ENCODE measurements at regions not wholly inside any gene's neighbourhood (a gene's known extent, or its start where the extent isn't known, plus 50 kb on each side); places are given as distances from the start of the nearest gene placed in this dataset.

DNA sequence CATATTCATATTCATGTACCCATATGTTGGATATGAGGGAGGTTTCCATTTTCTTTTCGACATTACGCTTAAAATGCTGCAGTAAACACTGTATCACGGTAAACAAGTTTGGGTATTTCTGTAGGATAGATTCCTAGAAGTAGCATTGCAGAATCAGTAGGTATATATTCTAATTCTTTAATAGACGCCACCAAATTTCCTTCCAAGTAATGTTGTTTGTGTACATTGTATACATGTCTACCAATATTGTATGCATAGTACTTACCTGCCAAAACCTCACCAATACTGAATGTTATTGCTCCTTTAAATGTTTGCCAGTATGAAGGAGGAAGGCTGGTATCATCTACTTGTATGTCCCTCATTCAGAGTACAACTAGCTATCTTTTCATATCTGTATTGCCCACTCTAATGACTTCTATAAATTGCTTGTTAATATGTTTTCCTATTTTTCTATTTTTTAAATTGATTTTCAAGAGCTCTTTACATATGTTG, 56.1 kb upstream of the ZNF536 start:
- no peak for DNase-seq (ENCODE audit: extremely low read depth, low read depth)
- TF ChIP-seq, protein P1, sequence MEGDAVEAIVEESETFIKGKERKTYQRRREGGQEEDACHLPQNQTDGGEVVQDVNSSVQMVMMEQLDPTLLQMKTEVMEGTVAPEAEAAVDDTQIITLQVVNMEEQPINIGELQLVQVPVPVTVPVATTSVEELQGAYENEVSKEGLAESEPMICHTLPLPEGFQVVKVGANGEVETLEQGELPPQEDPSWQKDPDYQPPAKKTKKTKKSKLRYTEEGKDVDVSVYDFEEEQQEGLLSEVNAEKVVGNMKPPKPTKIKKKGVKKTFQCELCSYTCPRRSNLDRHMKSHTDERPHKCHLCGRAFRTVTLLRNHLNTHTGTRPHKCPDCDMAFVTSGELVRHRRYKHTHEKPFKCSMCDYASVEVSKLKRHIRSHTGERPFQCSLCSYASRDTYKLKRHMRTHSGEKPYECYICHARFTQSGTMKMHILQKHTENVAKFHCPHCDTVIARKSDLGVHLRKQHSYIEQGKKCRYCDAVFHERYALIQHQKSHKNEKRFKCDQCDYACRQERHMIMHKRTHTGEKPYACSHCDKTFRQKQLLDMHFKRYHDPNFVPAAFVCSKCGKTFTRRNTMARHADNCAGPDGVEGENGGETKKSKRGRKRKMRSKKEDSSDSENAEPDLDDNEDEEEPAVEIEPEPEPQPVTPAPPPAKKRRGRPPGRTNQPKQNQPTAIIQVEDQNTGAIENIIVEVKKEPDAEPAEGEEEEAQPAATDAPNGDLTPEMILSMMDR (IDR thresholded peaks at IDR 0.05; ENCODE audit: low read depth, low read length), result no peak

DNA sequence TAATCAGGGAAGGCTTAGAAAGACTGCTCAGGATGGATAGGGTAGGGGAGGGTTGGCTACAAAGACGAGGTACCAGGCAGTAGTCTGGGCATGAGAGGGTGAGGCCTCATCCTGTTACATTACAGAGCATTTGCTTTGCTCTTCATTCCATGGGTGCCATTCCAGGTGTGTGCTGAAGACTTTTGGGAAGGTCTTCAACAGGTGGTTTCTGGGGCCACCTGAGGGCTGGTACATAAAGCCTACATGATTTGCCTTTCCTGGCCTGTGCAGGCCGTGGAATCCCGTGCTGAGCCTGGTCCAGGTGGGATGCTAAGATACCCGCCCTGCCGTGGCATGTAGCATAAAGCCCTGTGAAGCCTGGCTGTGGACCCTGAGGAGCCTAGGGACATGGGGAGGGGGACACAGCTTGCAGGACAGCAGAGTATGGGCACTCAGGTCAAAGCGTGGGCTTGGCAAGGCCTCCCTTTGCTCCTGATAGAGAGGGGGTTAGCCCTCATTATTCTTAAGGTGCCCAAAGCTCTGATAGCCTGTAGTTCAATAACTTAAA, 55.6 kb upstream of the ZNF536 start:
- DNase-seq (ENCODE audit: extremely low read depth, low read depth), result no peak
- TF ChIP-seq, protein P1 (IDR thresholded peaks at IDR 0.05; ENCODE audit: low read depth, low read length), result no peak

DNA sequence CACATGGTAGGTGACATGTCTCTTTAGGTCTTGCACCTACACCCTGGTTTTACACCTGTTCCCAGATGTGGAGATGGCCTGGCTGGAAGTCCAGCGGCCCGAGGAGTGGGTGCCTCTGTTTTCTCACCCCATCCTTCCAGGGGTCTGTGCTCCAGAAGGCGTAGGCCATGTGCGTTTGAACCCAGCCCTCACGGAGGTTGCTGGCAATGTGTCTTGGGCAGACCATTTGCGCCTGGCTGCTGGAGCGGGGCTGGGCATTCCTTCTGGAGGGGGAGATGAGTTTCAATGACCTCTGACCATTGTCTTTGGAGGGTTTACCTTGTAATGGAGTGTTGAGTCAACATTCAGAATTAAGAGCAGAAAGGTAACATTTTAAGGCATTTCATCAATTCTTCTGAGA, 54.8 kb upstream of the ZNF536 start:
- TF ChIP-seq, protein P1 (IDR thresholded peaks at IDR 0.05; ENCODE audit: low read depth, low read length), result no peak
- DNase-seq (ENCODE audit: extremely low read depth, low read depth), result no peak

DNA sequence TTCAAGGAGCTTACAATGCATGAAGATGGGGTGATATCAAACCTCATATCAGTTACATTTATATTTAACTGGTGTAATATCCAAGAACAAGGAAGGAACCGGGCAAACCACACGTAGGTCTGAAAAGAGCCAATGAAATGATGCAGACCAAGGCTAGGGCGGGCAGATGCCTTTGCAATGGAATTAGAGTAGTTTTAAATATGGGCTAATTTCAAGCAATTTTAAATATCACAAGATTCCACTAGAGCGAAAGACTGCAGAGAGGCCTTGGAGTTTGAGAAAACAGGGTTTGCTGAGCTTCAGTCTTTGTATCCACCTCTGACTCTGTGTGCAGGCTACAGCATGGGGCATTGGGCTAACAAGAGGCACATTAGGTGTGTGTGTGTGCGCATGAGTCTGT, 53.9 kb upstream of the ZNF536 start:
- no peak for DNase-seq (ENCODE audit: extremely low read depth, low read depth)
- TF ChIP-seq, protein P1 (IDR thresholded peaks at IDR 0.05; ENCODE audit: low read depth, low read length), result no peak

DNA sequence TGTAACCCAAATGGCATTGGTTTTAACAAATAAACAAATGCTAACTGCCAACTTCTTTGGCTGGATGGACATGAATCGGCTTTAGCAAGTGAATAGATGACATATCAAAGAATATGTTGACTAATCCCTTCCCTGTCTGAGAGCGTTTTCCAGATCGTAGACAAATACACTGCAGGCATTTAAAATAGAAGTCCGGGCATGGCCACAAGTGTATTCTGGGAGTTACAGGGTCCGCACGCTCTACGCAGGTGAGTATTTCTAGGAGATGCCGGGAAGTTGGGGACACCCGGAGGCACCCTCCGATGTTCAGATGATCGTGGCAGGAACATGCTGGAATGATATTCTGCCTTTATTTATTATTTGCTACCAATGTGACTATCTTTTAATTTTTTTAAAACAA, 53.2 kb upstream of the ZNF536 start:
- TF ChIP-seq, protein P1 (IDR thresholded peaks at IDR 0.05; ENCODE audit: low read depth, low read length), result no peak
- no peak for DNase-seq (ENCODE audit: extremely low read depth, low read depth)

DNA sequence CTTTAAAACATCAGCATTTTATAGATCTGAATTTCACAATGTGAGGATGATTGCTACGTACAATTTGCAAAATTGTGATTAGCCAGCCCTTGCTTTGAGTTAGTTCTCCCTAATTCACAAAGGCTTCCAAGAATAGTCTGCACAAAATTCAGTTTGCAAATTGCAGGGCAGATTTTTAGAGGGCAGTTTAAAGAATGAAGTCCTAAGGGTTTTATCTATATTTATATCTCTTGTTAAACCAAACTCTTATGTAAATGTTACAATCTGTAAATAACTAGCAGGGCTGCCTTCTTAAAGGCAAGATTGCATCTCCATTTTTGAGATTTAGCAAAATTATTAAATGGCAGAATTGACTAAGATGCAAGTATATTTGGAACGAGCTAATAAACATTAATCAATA, 52.8 kb upstream of the ZNF536 start:
- TF ChIP-seq, protein P1 (IDR thresholded peaks at IDR 0.05; ENCODE audit: low read depth, low read length), result no peak

DNA sequence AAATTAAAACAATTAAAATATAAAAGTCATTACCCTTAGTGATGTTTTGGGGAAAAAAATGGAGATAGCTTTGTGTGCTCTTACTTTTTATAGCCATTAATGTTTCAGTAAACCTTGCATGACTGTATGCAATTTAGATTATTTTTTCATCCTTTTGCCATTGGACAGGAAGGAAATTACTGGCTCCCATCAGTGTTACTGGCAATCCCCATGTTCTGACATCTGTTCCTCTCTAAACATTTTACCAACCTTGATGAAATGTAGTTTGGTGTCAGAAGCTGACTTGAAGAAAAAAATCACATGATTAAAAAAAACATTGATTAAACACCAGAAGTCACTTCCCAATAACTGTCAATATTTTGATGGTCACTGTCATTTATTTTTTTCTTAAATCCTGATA, 52.3 kb upstream of the ZNF536 start:
- TF ChIP-seq, protein P1 (IDR thresholded peaks at IDR 0.05; ENCODE audit: low read depth, low read length), result no peak
- no peak for DNase-seq (ENCODE audit: extremely low read depth, low read depth)

More for the DNA sequence above, 52.8 kb upstream of the ZNF536 start:
- no peak for DNase-seq (ENCODE audit: extremely low read depth, low read depth)

Data from AG09319 (cell line).